ENCODE measurements at regions not wholly inside any gene's neighbourhood (a gene's known extent, or its start where the extent isn't known, plus 50 kb on each side); places are given as distances from the start of the nearest gene placed in this dataset.

- no peak for TF ChIP-seq CTCF (IDR thresholded peaks at IDR 0.05; ENCODE audit: low read depth, low read length, poor library complexity, severe bottlenecking)
- no peak for TF ChIP-seq EZH2phosphoT487 (IDR thresholded peaks at IDR 0.05; ENCODE audit: borderline replicate concordance, low read length)
- H3F3A ChIP-seq (ENCODE audit: control insufficient read depth, insufficient read depth): no peaks in the 10 kb centered on the region
- H3K4me3 ChIP-seq (ENCODE audit: low read length): no peak overlapping the region
- H3K27me3 ChIP-seq (ENCODE audit: control insufficient read depth, low read length): no peaks in the 10 kb centered on the region
- H3K4me2 ChIP-seq (ENCODE audit: low read length): no peak overlapping the region
- no peaks in the 10 kb centered on the region for H3K9me2 ChIP-seq (replicated peaks; ENCODE audit: control insufficient read depth, low read length)
- H4K20me1 ChIP-seq (ENCODE audit: control insufficient read depth, insufficient read depth, low read depth, low read length): no peaks in the 10 kb centered on the region
- no peak overlapping the region for H3K27ac ChIP-seq (ENCODE audit: low read depth, low read length)
- H3K36me3 ChIP-seq (ENCODE audit: control insufficient read depth, low read length): no peaks in the 10 kb centered on the region
- no peaks in the 10 kb centered on the region for H3K9me3 ChIP-seq (ENCODE audit: control insufficient read depth, insufficient read depth, low read length)
- H3K4me1 ChIP-seq (ENCODE audit: control insufficient read depth, low read length): no peaks in the 10 kb centered on the region
- no peaks in the 10 kb centered on the region for H3K79me2 ChIP-seq (ENCODE audit: control insufficient read depth, low read length)
These were observed 181.2 kb upstream of the IVNS1ABP start for GRCh38 chr1:185498207-185498606.

- no peak overlapping the region for H3K27ac ChIP-seq (ENCODE audit: low read depth, low read length)
- no peak for TF ChIP-seq EZH2phosphoT487 (IDR thresholded peaks at IDR 0.05; ENCODE audit: borderline replicate concordance, low read length)
These were observed 180.1 kb upstream of the IVNS1ABP start for GRCh38 chr1:185497177-185497576.

GRCh38 chr1:185495898-185496297 lies 178.9 kb upstream of the IVNS1ABP start:
- Histone ChIP-seq H3K79me2 (ENCODE audit: control insufficient read depth, low read length) (no peaks in the 10 kb centered on the region), H4K20me1 (ENCODE audit: control insufficient read depth, insufficient read depth, low read depth, low read length) (no peaks in the 10 kb centered on the region), H3K36me3 (ENCODE audit: control insufficient read depth, low read length) (no peaks in the 10 kb centered on the region), H3K4me1 (ENCODE audit: control insufficient read depth, low read length) (no peaks in the 10 kb centered on the region), H3K4me3 (ENCODE audit: low read length) (no peak overlapping the region), H3K4me2 (ENCODE audit: low read length) (no peak overlapping the region), H3K27me3 (ENCODE audit: control insufficient read depth, low read length) (no peaks in the 10 kb centered on the region), H3K9me3 (ENCODE audit: control insufficient read depth, insufficient read depth, low read length) (no peaks in the 10 kb centered on the region), H3F3A (ENCODE audit: control insufficient read depth, insufficient read depth) (no peaks in the 10 kb centered on the region), H3K27ac (ENCODE audit: low read depth, low read length) (no peak overlapping the region), H3K9me2 (replicated peaks; ENCODE audit: control insufficient read depth, low read length) (no peaks in the 10 kb centered on the region)
- TF ChIP-seq CTCF (IDR thresholded peaks at IDR 0.05; ENCODE audit: low read depth, low read length, poor library complexity, severe bottlenecking) (no peak), EZH2phosphoT487 (IDR thresholded peaks at IDR 0.05; ENCODE audit: borderline replicate concordance, low read length) (no peak)

More at GRCh38 chr1:185497177-185497576, 180.1 kb upstream of the IVNS1ABP start:
- Histone ChIP-seq H3K79me2 (ENCODE audit: control insufficient read depth, low read length) (no peaks in the 10 kb centered on the region), H3K4me1 (ENCODE audit: control insufficient read depth, low read length) (no peaks in the 10 kb centered on the region), H3F3A (ENCODE audit: control insufficient read depth, insufficient read depth) (no peaks in the 10 kb centered on the region), H3K9me3 (ENCODE audit: control insufficient read depth, insufficient read depth, low read length) (no peaks in the 10 kb centered on the region), H3K4me2 (ENCODE audit: low read length) (no peak overlapping the region), H3K36me3 (ENCODE audit: control insufficient read depth, low read length) (no peaks in the 10 kb centered on the region), H3K27me3 (ENCODE audit: control insufficient read depth, low read length) (no peaks in the 10 kb centered on the region), H3K4me3 (ENCODE audit: low read length) (no peak overlapping the region), H3K9me2 (replicated peaks; ENCODE audit: control insufficient read depth, low read length) (no peaks in the 10 kb centered on the region), H4K20me1 (ENCODE audit: control insufficient read depth, insufficient read depth, low read depth, low read length) (no peaks in the 10 kb centered on the region)

- H3K36me3 ChIP-seq (ENCODE audit: control insufficient read depth, low read length): no peaks in the 10 kb centered on the region
- no peak overlapping the region for H3K4me2 ChIP-seq (ENCODE audit: low read length)
- TF ChIP-seq CTCF (IDR thresholded peaks at IDR 0.05; ENCODE audit: low read depth, low read length, poor library complexity, severe bottlenecking) (no peak), EZH2phosphoT487 (IDR thresholded peaks at IDR 0.05; ENCODE audit: borderline replicate concordance, low read length) (no peak)
- H3F3A ChIP-seq (ENCODE audit: control insufficient read depth, insufficient read depth): no peaks in the 10 kb centered on the region
- H3K27me3 ChIP-seq (ENCODE audit: control insufficient read depth, low read length): no peaks in the 10 kb centered on the region
- H3K79me2 ChIP-seq (ENCODE audit: control insufficient read depth, low read length): no peaks in the 10 kb centered on the region
- no peaks in the 10 kb centered on the region for H4K20me1 ChIP-seq (ENCODE audit: control insufficient read depth, insufficient read depth, low read depth, low read length)
- no peaks in the 10 kb centered on the region for H3K9me3 ChIP-seq (ENCODE audit: control insufficient read depth, insufficient read depth, low read length)
- H3K27ac ChIP-seq (ENCODE audit: low read depth, low read length): no peak overlapping the region
- H3K4me1 ChIP-seq (ENCODE audit: control insufficient read depth, low read length): no peaks in the 10 kb centered on the region
- no peaks in the 10 kb centered on the region for H3K9me2 ChIP-seq (replicated peaks; ENCODE audit: control insufficient read depth, low read length)
- H3K4me3 ChIP-seq (ENCODE audit: low read length): no peak overlapping the region
These were observed 178.0 kb upstream of the IVNS1ABP start for GRCh38 chr1:185495007-185495406.
